ENCODE measurements at regions not wholly inside any gene's neighbourhood (a gene's known extent, or its start where the extent isn't known, plus 50 kb on each side); places are given as distances from the start of the nearest gene placed in this dataset.
"Not testable (repeated sequence)": the region's sequence is repeated elsewhere in the genome, so short reads cannot be mapped to it uniquely, and the experiment has no call there.

DNA sequence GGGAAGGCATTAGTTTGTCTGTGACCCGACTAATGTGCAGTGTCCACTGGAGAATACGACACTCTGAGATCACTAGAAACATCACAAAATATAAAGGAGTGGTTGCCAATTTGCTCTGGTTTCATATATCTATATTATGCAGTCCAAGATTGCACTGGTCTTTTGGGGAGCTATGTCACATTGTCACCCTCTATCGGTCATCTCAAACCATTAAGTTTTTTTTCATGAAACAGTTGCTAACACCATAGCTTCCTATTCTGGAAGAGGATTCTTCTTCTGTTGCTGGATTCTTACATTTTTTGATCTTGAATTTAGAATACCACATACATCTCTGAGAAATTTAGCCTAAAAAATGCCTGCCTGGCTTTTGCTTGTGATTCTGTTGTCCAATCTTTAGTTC is 168.6 kb downstream of the LACC1 start:
- Histone ChIP-seq H4K20me1 (no peaks in the 10 kb centered on the region), H3K9ac (no peak overlapping the region), H3K9me3 (replicated peaks in 1 of 11) (no peaks in the 10 kb centered on the region), H3K36me3 (no peaks in the 10 kb centered on the region), H3K27me3 (no peaks in the 10 kb centered on the region), H3K4me1 (peaks cover 9 to 30% (median 16%) of the 10 kb centered on the region in 10 experiments), H3K4me3 (no peak overlapping the region), H3K27ac (no peak overlapping the region), H3K4me2 (peak overlapping the region in 1 of 11 experiments; percentile 1; a peak in 1 of 22 replicates)
- TF ChIP-seq Cebpa-rat (IDR thresholded peaks at IDR 0.05), result no peak

DNA sequence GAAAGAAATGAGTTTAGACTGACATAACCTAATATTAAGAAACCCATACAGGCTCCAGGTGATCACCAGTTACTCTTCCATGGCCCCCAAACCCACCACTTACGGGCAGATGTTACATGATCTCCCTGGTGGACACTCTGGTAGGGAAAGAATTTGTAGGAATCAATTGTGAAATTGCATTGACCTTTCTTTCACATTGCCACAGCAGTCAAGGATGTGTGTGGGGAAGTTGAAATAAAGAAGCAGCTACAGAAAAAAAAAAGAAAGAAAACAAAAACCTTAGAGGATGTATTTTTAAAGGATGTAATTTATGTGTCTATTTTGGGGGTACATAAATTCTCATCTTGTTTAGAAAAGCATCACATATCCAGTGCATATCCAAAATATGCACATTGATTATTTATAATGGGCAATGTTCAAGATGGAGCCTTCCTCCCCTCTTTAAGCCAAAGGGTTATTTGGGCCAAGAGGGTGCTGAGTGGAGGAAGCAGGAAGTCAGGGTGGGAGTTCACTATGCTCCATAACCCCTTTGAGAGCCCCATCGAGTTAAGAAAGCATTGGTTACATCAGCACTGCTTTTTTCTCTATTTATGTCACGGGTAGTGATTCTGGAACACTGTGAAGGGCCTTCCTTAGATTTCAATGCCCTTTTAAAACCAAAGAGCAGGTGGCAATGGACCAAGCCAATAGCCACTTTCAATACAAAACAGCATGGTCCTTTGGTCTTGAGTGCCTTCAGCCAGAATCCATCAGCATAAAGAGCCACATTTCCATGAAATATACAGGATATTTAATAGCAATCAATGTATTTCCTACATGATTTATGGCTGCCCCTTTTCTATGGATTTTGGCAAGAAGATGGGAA is 169.6 kb downstream of the LACC1 start:
- H3K9ac ChIP-seq, result no peak overlapping the region
- H3K27ac ChIP-seq, result peak overlapping the region in 1 of 11 experiments; percentile 15; a peak in 1 of 22 replicates
- no peaks in the 10 kb centered on the region for H3K36me3 ChIP-seq
- peak overlapping the region in 10 of 11 experiments; percentile 11 to 59 (median 42); a peak in 19 of 22 replicates for H3K4me2 ChIP-seq
- no peak for TF ChIP-seq Cebpa-rat (IDR thresholded peaks at IDR 0.05)
- H4K20me1 ChIP-seq, result no peaks in the 10 kb centered on the region
- no peak overlapping the region for H3K4me3 ChIP-seq
- H3K4me1 ChIP-seq, result peaks cover 9 to 30% (median 16%) of the 10 kb centered on the region in 10 experiments
- no peaks in the 10 kb centered on the region for H3K27me3 ChIP-seq
- no peaks in the 10 kb centered on the region for H3K9me3 ChIP-seq (replicated peaks in 1 of 11)

DNA sequence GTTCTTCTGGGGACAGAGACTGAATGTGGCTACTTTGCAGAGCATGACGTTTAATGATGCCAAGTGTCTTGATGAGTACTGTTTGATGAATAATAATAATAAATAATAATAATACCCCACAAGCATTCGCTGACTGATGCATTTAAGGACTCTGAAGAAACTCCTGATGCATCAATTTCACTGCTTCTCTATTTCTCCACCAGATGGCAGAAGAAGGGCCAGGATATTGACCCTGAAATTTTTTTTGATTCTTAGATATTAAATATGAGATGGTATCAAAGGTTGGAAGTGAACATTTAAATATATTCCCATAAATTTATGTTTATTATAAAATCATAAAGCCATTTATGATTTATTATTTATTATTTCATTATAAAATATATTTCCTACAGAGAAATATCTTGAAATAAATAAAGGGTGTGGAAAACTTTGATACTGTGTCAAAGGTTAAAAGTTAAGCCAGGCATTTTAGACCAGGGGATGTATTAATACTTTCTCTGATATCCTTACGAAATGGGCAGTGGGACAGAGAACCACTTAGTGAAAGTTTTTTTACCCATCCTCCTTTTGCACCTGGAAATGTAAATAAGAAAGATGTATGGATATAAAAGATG is 170.9 kb downstream of the LACC1 start:
- Histone ChIP-seq H4K20me1 (no peaks in the 10 kb centered on the region), H3K4me1 (peaks cover 9 to 30% (median 16%) of the 10 kb centered on the region in 10 experiments), H3K27ac (0 out of 22 replicates have a peak overlapping the region, but pooled peaks of 1 of the 11 experiments have one; percentile 33), H3K4me2 (no peak overlapping the region), H3K36me3 (no peaks in the 10 kb centered on the region), H3K4me3 (no peak overlapping the region), H3K27me3 (no peaks in the 10 kb centered on the region), H3K9ac (no peak overlapping the region), H3K9me3 (replicated peaks in 1 of 11) (no peaks in the 10 kb centered on the region)
- TF ChIP-seq Cebpa-rat (IDR thresholded peaks at IDR 0.05), result no peak

DNA sequence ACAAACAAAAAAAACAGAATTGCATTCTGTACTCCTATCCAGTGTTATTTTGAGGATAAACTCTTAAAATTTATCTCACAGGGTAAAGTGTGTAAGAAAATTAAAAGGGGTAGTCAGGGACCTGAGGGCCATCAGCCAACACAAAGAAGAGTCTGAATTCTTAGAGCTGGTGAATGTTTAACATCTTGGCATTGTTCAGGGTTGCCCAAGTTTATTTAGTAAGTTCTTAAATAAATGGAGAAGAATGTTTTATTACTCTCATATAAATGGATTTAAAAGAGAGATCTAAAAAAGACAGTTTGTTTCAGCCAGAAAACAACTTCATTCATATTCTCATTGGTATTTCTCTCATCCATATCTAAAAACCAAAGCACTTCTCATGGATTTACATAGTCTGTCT is 171.7 kb downstream of the LACC1 start:
- Histone ChIP-seq H3K36me3 (no peaks in the 10 kb centered on the region), H3K4me1 (peaks cover 9 to 30% (median 17%) of the 10 kb centered on the region in 10 experiments), H3K9ac (no peak overlapping the region), H3K4me2 (no peak overlapping the region), H4K20me1 (no peaks in the 10 kb centered on the region), H3K9me3 (replicated peaks in 1 of 11) (no peaks in the 10 kb centered on the region), H3K27ac (peak overlapping the region in 1 of 11 experiments; percentile 33; a peak in 1 of 22 replicates), H3K4me3 (no peak overlapping the region), H3K27me3 (no peaks in the 10 kb centered on the region)
- TF ChIP-seq Cebpa-rat (IDR thresholded peaks at IDR 0.05), result no peak

DNA sequence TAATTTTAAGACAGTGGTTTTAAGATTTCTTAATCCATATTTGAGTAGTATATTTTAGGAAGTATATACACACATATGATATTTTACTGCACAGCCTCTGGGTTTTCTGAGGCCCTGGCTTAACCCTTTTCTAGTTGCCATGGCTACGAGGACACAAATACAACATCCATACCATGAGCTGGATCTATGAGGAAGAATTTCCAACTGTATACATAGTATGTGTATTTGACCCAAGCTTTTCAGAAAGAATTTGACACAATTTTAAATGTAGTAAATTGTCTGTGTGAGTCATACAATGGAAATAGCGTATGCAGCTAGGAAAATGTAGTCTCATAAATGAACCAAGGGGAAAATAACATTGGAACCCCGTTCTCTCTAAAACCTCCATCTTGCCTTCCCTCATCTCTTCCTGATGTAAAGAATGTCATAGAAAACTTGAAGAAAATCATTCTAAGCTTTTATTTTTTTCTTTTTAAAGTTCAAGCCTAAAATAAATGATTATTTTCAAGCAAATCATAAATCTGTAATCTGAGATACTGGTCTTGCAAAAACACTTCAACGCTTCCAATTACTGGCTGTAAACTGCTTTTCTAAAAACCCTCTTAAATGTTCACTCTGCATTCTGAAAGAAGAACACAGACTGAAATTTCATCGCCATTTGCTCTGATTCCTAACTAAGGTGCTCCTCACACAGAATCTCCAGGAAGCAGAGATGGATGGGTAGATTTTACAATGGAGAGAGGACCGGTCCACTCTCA is 172.4 kb downstream of the LACC1 start:
- Histone ChIP-seq H3K4me3 (no peak overlapping the region), H3K9me3 (replicated peaks in 1 of 11) (no peaks in the 10 kb centered on the region), H3K27me3 (no peaks in the 10 kb centered on the region), H3K9ac (no peak overlapping the region), H3K27ac (0 out of 22 replicates have a peak overlapping the region, but pooled peaks of 1 of the 11 experiments have one; percentile 33), H3K4me2 (peak overlapping the region in 6 of 11 experiments; percentile 0 to 38 (median 34); a peak in 10 of 22 replicates), H3K36me3 (no peaks in the 10 kb centered on the region), H3K4me1 (peaks cover 9 to 30% (median 17%) of the 10 kb centered on the region in 10 experiments), H4K20me1 (no peaks in the 10 kb centered on the region)
- no peak for TF ChIP-seq Cebpa-rat (IDR thresholded peaks at IDR 0.05)

DNA sequence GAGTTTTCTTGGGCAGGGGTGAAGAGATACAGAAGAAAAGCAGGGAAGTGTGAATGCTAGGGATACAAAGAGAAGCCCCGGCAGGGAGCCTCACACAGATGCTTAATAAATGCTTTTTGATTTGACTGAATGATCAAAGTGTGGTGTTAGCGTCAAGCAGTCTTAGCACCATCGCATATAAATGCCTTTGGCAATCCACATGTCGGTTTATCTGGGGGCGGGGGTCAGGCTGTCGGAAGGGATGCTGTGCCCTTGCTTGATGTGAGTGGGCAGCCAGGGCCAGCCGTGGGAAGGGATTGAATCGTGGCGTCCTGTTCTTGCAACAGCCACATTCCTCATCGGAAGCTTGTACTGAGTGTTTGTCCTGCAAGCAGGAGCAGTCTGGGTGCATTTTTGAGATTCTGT is 173.1 kb downstream of the LACC1 start:
- Histone ChIP-seq H4K20me1 (no peaks in the 10 kb centered on the region), H3K9ac (no peak overlapping the region), H3K4me1 (peaks cover 9 to 30% (median 17%) of the 10 kb centered on the region in 10 experiments), H3K9me3 (replicated peaks in 1 of 11) (no peaks in the 10 kb centered on the region), H3K36me3 (no peaks in the 10 kb centered on the region), H3K27me3 (no peaks in the 10 kb centered on the region), H3K4me2 (peak overlapping the region in 6 of 11 experiments; percentile 0 to 38 (median 34); a peak in 11 of 22 replicates), H3K27ac (no peak overlapping the region), H3K4me3 (no peak overlapping the region)
- no peak for TF ChIP-seq Cebpa-rat (IDR thresholded peaks at IDR 0.05)

DNA sequence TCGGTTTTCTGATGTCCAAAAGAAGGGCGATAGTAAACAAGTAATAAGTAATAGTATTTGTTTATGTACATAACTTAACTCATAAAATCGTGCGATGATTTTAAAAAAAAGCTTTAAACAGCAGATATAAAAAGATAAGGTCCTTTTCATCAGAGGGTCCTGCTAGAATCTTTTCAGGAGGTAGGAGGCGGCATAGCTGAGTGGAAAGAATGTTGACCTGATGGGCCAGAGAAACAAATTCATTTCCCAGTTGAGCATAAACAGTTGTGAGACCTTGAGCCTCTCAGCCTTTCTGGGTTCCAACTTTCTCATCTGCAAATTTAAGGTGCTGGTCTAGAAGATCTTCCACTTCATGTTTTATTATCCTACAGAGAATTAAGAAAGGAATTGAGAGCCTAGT is 173.5 kb downstream of the LACC1 start:
- Histone ChIP-seq H3K4me2 (peak overlapping the region in 6 of 11 experiments; percentile 0 to 38 (median 34); a peak in 9 of 22 replicates), H3K27ac (no peak overlapping the region), H3K36me3 (no peaks in the 10 kb centered on the region), H3K4me1 (peaks cover 9 to 29% (median 17%) of the 10 kb centered on the region in 10 experiments), H3K27me3 (no peaks in the 10 kb centered on the region), H3K9ac (no peak overlapping the region), H3K4me3 (no peak overlapping the region), H4K20me1 (no peaks in the 10 kb centered on the region), H3K9me3 (replicated peaks in 1 of 11) (no peaks in the 10 kb centered on the region)
- TF ChIP-seq Cebpa-rat (IDR thresholded peaks at IDR 0.05), result no peak

DNA sequence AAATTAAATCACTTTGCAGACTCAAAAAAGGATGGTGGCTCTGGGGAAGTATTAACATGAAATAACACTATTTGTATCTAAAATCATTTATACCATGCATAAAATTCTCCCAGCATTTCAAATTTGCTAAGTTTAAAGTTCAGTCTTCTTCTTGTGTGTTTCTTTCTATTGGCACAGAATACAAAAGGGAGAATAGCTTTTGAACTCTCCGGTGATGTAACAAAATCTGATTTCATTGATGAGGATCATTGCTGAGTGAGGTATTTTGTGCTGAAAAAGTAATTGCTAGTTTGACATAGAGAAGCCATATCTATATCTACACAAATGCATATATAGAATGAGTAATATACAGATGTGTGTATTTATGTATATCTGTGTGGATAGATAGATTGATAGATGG is 174.8 kb downstream of the LACC1 start:
- H4K20me1 ChIP-seq, result no peaks in the 10 kb centered on the region
- TF ChIP-seq Cebpa-rat (IDR thresholded peaks at IDR 0.05), result no peak
- H3K27ac ChIP-seq, result no peak overlapping the region
- no peak overlapping the region for H3K4me2 ChIP-seq
- peaks cover 2 to 18% (median 9%) of the 10 kb centered on the region in 10 experiments for H3K4me1 ChIP-seq
- H3K27me3 ChIP-seq, result no peaks in the 10 kb centered on the region
- H3K36me3 ChIP-seq, result no peaks in the 10 kb centered on the region
- H3K9ac ChIP-seq, result no peak overlapping the region
- H3K9me3 ChIP-seq (replicated peaks in 1 of 11), result no peaks in the 10 kb centered on the region
- no peak overlapping the region for H3K4me3 ChIP-seq

DNA sequence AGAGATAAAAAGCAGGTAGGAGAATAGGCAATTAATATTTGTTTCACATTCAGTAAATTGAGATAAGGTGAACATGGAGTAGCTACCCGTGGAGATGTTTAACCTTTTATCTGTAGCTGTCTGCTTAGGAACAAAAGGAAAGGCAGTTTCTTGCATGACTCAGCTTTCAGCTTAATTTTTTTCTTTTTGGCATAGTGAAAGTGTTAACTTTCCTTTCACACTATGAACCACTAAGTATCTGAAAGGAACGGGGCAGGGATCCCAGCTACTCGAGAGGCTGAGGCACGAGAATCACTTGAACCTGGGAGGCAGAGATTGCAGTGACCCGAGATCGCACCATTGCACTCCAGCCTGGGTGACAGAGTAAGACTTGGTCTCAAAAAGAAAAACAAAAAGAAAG is 176.0 kb downstream of the LACC1 start:
- peaks cover 0 to 11% (median 5%) of the 10 kb centered on the region in 10 experiments; a peak in 11 of 20 replicates for H3K4me1 ChIP-seq
- H3K27ac ChIP-seq; H3K27me3 ChIP-seq; H3K4me3 ChIP-seq; H3K9me3 ChIP-seq (replicated peaks in 1 of 11); H3K36me3 ChIP-seq; H4K20me1 ChIP-seq; H3K9ac ChIP-seq: not testable (repeated sequence)
- peak overlapping the region in 1 of 11 experiments; percentile 15; a peak in 1 of 22 replicates for H3K4me2 ChIP-seq
